Right hindlimb (tissue), 1 donor: ENCODE measurements at regions not wholly inside any gene's neighbourhood (a gene's known extent, or its start where the extent isn't known, plus 50 kb on each side); places are given as distances from the start of the nearest gene placed in this dataset.

Source experiments
- DNase-seq: peaks from one replicate; pipeline ENCODE4 v3.0.0-alpha.2; 2018

DNA sequence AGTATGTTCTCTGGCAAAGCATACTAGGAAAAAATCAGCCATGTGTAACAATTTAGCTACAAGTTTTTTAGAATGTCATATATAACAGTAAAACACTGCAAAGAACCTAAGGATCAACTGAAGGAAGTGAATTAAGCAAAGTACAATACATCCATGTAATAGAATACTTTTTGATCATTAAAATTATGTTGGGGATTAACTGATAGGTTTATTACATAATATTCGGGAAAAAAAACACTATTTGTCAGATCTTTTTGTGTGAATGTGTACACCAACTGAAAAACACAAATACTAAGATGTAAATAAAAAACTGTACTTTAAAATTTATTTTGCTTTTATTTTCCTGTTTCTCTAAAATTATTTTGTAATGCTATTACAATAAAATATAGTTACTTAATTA is 185.5 kb upstream of the DYNLRB2 start:
- no peak for DNase-seq

DNA sequence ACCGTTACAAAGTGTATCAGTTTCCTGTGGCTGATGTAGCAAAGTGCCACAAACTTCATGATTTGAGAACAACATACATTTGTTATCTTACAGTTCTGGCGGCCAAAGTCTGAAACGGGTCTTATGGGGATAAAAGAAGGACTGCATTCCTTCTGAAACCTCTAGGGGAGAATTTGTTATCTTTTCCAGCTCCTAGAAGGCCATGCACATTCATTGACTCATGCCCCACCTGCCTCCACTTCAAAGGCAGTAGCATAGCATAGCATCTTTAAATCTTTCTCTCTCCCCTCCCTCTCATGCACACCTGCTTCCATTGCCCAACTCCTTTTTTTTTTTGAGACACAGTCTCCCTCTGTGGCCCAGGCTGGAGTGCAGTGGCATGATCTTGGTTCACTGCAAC is 190.7 kb upstream of the DYNLRB2 start:
- DNase-seq = no peak

DNA sequence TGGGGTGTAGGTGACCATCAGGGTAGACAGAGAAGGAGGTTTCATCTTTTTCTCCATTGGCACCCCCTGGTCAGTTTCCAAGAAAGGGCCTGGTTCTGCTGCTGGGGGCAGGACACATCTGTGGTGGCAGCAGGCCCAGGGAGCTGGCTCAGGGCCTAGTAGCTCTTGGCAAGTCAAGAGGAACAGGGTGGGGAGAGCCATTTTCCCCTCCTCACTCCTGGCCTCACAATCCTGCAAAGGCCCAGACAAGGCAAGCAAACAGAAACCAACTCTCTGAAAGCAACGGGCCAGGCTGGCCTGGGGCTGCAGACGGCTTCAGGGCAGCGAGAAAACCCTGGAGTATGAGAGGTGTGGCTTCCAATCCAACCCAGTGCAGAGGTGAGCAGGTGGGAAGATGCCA is 192.9 kb upstream of the DYNLRB2 start:
- DNase-seq = no peak

DNA sequence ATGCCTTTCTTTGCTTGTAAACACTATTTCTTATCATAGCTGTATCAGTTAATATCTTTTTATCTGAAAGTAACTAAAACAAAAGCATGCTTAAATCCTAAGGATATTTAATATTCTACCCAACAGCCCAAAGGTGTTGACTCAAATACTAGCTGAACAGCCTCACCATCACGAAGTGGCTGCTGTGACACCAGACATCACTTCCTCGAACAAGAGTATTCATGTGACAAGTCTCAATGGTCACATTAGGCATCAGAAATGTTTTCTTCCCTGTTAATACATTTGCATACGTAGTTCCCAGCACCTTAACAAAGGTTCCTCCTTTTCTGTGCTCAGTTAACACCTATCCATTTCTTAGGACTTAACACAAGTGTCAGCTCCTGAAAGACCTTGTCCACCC is 193.8 kb upstream of the DYNLRB2 start:
- no peak for DNase-seq

DNA sequence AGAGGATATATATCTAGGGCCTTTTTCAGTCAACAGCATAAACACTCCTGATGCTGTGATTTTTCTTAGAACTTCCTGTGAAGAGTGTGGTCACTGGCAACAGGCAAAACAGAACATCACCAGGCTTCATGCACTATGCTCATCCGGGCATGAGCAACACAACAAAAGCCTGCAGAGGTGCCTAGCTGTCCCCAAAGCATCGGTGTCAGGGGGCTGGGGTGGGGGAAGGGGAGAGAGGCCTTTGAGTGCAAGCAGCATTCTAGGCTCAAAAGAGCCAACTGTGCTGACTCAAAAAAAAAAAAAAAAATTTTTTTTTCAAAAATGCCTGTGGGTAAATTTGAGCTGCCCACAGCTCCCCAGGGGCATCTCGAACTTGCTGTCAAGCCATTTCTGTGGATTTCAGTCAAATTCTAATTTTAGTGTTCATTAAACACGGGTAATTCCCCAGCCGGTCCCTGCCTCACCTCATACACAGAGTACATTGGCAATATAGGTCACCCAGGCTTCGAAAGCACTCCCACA is 194.6 kb upstream of the DYNLRB2 start:
- DNase-seq = peak; percentile 36

DNA sequence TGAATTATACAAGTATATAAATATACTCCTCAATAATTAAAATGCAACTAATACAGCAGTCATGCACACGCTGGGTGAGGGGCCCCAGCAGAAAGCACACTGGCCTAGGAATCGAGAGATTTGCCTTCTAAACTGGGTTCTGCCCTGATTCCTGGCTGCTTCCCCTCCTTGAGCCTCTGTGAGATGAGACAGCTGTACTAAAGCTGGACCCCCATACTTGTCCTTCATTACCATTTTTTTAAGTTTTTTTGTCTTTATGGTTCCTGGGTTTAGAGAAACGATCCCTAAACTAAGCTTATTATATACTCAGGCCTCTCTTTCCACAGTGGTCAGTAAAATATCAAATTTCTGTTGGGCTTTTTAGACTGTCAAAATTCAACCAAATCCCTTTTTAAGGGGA is 195.1 kb upstream of the DYNLRB2 start:
- no peak for DNase-seq

DNA sequence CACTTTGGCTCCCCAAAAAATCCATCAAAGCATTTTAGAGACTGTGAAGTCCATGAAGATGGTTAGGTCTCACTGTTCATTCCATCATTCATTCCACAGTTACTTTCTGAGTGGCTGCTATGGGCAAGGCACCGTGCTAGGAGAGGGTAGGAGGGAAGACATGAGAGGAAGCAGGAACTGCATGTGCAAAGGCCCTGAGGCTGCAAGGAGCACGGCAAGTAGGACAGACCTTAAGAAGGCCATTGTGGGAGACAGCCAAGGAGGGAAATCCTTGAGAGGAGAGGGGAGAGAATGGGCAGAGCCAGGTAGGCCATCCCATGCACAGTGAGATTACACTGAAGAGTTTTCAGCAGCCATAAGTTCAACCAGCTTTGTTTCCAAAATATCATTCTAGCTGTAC is 196.2 kb upstream of the DYNLRB2 start:
- DNase-seq = no peak

DNA sequence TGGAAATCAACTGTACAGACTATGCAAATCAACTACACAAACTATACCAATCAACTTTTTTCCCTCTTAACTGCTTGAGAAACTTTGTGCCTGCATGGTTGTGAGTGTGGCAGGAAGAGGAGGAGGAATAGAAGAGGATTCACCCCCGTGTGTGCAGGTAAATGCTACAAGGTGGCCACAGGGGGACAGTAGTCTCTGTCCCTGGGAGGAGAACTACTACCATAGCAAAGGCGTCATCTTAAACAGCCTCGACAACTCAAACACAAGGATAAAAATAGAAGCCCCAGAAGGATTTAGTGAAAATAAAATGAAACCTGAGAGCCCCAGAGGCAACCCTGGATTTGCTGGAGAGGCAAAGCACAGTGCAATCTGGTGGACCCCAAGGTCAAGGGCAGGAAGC is 199.5 kb upstream of the DYNLRB2 start:
- DNase-seq = no peak

DNA sequence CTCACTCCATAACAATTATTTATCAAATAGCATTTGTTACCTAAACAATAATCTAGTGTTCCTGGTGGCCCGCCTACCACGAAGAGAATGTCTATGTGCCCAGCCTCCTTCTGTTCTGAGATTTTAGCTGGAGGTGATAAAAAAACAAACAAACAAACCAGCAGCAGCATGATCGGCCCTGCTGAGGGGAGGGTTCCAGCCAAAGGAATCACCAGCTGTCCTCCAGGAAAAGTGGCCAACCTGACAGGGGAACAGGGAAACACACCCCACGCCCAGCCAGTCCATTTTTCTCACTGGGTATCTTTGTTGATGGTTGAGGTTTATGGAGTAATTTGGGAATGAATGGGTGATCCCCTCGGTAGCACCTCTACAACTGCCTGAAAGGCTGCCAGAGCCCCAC is 203.0 kb upstream of the DYNLRB2 start:
- DNase-seq = no peak

DNA sequence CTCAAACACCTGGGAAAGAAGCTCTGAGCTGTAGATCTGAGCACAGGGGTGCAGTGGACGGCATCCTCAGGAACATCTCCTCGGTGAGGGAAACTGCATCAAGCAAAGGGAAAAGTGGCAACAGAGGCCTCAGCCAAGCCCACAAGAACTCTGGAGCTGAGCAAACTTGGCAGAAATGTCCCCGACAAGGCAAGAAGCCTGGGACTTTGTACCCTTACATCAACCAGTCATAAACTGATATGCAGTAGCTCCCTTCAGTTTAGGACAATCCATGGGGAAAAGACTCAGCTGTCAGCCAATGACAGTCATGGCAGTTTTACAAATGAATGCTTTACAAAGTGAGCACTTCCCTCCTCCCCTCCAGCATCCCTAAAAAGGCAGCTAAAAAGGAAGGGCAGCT is 210.0 kb upstream of the DYNLRB2 start:
- DNase-seq = no peak

DNA sequence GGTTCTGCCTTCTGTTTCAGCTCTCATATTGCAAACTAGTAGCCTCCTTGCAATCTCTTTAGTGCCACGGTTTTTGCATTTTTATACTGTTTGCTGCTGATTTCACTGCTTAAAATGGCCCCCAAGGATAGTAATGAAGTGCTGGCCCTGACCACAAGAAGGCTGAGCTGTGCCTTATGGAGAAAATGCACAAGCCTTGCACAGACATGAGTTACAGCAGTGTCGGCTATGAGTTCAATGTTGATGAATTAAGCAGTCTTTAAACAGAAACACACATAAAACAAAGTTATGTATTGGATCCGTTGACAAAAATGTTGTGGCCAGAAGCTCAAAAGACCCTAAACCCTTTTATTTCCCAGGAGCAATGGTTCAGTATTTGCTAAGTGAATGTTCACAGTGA is 210.6 kb upstream of the DYNLRB2 start:
- no peak for DNase-seq

DNA sequence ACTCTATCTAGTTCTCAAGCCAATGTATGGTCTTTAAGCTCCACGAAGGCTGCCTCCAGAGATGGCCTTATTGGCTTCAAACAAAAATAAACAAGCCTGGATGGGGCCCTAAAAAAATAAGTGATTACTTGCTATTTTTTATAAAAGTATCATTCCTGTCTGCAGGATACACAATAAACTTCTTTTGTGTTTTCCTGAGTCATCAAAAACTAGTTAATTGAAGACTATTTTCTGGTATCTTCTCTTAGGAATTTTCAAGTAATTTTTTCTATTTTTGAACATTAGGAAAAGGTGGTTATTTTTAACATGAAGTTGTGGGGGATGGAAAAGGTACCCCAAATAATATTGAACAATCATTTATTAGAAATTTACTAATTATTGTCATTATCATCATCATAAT is 213.1 kb upstream of the DYNLRB2 start:
- DNase-seq = no peak

DNA sequence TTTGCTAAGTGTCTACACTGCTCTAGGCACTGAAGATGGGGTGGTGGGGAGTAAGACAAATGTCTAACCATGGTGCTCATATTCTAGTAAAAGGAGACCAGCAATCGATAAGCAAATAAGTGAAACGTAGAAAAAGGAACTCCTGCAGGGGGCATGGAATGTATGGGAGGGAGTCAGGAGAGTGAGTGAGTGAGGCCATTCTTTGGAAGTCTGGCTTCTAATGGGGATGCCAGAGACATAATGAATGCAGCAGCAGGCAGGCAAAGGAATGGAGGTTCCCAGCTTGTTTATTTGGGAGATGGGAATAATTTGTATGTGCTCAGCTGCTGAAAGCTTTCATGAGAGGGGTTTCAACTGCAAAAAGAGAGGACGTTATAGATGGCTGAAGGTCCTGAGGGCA is 216.4 kb upstream of the DYNLRB2 start:
- no peak for DNase-seq

DNA sequence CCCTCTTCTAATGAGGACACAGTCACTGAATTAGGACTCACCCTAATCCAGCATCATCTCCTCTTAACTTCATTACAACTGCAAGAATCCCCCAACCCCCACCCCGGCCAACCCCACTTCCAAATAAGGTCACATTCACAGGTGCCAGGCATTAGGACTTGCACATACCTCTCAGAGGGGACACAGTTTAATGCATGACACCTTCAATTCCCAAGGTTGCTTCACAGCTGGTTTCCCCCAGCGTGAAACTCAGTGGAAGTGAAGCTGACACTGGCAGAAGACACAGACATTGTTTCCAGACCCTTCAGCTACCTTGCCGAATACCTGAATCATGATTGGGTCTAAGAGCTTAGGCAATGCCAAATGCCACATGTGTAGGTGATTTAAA is 217.0 kb upstream of the DYNLRB2 start:
- DNase-seq = no peak

DNA sequence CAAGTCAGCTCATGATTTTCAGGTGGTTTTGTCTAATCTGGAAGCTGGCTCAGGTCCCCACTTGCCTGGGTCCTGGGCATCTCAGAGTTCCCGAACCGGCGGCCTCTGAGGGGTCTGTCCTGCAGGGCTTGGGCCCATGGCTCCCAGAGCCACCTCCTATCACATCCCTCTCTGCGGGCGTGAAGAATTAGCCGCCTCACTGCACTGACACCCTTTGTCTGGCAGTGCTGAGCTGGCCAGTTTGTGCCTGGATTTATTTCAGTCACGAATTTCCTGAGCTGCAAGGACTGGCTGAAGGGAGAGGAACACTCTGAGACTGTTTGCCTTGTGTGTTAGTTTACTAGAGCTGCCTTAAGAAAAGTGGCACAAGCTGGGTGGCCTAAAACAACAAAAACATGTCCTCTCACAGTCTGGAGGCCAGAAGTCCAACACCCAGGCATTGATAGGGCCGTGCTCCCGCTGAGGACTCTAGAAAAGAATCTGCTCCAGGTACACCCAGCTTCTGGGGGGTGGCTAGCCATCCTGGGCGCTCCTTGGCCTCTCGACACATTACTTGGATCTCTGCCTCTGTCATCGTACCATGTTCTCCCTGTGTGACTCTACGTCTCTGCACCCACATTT is 217.5 kb upstream of the DYNLRB2 start:
- no peak for DNase-seq

DNA sequence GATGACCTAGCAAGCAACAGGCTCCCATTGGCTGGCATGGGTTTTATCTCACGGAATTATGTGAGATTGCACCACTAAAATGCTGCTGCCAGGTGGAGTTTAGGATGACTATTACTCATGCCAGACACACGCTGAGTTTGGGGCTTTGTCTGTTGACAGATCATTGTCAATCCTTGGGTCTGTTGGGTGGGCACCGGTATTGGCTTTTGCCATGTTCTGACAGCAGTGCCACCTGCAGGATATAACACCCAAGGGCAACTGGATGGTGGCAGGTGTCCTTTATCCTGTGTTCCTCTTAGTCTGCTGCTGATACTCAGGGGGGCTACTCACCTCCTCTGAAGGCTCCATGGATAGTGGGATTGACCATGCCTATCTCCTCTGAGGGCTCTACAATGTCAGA is 221.6 kb upstream of the DYNLRB2 start:
- DNase-seq = no peak

DNA sequence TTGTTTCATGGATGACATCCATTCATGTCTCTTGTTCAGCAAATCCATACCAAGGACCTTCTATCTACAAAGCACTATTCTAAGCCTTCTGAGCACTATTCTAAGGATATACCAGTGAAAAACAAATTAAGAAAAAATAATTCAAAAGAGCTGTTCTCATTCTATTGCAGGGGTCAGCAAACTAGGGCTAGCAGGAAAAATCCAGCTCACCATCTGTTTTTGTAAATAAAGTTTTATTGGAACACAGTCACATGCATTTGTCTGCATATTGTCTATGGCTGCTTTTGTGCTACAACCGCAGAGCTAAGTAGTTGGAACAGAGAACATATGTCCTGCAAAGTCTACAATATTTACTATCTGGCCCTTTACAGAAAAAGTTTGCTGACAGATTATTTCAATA is 222.7 kb upstream of the DYNLRB2 start:
- DNase-seq = no peak

DNA sequence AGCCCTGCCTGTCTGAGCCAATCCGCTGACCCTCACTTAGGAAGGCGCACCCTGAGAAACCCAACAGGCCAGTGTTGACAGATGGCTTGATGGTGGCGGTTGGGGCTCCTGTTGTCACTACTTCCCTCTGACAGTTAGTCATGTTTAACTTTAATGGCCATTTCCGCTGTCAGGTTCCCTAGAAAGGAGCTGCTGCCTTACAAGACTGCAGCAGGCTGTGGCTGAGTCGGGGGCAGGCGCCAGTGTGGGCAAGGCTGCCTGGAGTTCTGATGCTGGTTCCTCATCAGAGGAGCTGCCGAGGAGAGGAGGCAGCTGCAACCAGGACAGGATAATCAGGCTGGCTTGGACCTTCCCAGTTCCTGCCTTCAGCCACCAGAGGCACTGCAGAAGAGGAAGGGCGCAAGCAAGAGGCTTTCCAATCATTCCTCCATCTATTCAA is 223.2 kb upstream of the DYNLRB2 start:
- no peak for DNase-seq

DNA sequence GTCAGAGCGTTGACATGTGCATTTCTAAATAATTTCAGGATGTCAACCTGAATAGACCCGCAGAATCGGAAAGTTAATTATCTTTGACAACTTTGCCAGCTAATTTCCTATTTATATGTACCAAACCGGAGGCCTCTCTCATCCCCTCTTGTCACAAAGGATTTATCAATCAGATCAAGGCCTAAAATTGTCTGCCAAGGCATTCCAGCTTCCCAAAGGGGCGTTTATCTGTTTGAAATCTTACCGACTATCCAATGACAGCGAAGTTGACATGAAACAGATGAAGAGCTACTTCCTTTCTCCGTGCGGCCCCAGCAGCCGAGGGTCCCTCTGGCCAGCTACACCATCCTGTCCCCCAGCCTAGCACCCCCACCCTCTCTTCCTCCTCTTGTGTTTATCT is 223.7 kb upstream of the DYNLRB2 start:
- no peak for DNase-seq

DNA sequence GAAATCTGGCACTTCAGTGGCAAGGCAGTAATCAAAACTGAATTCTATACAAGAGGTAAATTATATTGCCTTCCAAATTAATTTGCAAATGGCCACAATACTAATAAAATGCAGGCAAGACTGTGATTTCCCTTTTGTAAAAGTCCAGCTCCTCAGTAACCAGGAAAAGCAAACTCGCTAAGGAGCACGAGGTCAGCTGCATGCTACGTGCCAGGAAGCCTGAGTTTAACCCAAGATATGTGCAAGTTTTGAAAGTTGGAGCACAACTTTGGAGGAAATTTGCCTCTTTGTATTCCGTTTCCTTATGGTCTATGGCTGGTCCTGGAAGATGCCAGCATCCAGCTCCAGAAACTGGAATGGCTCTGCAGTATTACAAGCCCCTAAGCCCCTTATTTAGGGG is 226.8 kb upstream of the DYNLRB2 start:
- DNase-seq = no peak

DNA sequence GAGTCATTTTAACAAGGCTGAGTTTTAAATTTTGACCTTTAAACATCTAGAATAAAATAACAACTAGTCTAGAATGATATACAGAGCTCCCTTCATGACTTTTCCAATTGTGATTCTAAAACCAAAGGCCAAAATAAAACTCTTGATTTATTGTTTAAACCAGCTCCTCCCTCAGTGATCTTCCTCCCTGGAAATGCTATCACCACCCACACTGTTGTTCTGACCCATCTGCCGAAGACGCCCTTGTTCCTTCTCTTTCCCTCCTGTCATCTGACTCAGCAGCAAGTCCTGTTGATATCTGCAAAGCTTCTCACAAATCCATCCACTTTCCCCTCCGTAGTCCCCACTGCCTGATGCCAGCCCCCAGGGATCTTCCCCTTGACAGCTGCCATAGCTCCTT is 231.6 kb upstream of the DYNLRB2 start:
- DNase-seq = no peak

DNA sequence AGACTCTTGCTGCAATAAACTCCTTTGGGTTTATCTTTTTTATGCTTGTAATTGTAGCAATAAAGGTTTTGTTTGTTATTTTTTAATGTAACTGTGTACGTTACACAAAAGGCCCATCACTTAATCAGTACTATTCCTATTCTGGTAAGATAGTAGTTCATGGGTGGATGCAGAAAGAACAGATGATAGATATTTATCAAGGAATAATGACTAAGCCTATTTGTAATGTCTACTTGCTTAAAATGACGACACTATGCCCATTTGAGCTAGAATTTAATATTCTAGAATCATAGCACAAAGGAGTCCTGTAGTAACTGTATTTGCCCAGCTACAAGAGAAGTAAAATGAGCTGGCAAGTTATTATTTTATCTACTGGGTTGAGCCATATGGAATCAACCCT is 235.4 kb upstream of the DYNLRB2 start:
- no peak for DNase-seq

DNA sequence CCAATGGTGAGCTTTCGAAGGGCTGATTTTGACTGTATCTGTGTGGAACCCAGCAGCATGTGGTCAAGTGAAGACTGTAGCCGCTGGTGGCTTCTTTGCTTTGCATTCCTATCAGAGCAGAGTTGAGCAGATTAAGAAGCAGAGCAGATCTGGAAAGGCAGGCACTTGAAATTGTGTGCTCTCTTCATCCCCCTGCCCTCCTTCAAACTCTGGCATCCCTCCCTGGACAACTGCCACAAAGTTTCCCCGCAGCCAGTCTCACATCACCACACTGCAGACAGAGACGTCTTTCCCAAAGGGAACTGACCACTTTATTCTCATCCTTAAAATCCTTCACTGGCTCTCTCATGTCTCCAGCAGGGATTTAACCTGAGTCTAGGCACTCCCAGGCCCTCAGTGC is 237.1 kb upstream of the DYNLRB2 start:
- DNase-seq = no peak

DNA sequence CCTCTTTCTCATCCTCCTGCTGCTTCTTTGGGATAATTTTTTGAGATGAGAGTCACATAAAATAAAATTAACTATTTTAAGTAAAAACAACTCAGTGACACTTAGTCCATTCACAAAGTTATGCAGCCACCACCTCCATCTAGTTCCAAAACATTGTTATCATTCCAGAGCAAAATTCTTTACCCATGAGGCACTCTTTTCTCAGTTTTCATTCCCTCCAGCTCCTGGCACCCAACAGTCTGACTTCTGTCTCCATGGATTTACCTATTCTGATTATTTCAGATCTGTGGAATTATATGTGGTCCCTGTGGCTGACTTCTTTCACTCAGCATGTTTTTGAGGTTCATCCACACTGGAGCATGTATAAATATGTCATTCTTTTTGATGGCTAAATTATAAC is 239.9 kb upstream of the DYNLRB2 start:
- DNase-seq = no peak

DNA sequence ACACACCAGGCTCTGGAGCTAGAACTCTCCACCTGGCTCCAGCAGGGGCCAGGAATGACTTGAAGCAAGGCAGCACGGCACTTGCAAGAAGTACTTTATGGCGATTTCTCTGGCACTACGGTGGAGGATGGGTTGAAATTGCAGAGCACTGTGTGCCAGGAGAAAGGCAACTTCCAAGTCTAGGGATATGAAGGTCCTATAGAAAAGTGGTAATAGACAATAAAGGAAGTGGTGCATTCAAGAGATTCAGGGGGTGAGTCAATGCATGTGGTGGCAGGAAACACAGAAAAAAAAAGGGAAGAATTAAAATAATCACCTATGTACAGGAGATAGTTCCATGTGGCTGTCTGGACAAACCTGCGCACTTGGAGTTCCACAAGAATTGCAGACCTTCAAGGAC is 240.3 kb upstream of the DYNLRB2 start:
- DNase-seq = no peak

DNA sequence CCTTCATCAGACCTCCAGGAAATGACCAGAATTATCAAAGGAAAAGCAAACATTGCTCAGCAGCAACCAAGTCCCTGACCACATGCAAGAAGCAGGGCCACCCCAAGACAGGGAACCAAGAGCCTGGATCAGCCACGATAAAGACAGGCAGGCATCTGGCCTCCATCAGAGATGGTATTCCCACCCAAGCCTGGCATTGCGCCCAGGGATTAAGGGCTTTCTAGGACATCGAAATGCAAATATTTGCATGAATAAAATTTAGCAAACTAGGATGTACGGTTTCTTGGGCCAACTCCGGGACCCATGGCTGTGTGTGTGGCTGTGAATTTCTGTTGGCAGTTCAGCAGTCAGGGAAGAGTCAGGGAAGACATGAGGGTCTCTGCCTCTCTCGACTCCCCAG is 241.4 kb upstream of the DYNLRB2 start:
- peak; percentile 28 for DNase-seq
